Neural crest cell (in vitro differentiated cells): ENCODE measurements at regions not wholly inside any gene's neighbourhood (a gene's known extent, or its start where the extent isn't known, plus 50 kb on each side); places are given as distances from the start of the nearest gene placed in this dataset.

Experiments used
- DNase-seq: peaks from one replicate; pipeline ENCODE4 v3.0.0; 2021; ENCODE audit warnings: low read depth, mixed read lengths, low spot score
- H3K27ac Mint-ChIP-seq: one replicate; pipeline ENCODE4 v1.8.0; 2021; ENCODE audit warnings: mild to moderate bottlenecking, mixed read lengths; ENCODE audit not compliant: unreplicated experiment
- H3K27me3 Mint-ChIP-seq: 2 replicates; pipeline ENCODE4 v1.8.0; 2021; ENCODE audit warnings: low read depth, mild to moderate bottlenecking, mixed read lengths
- H3K36me3 Mint-ChIP-seq: 2 replicates; pipeline ENCODE4 v1.8.0; 2021; ENCODE audit warnings: low read depth, mild to moderate bottlenecking, mixed read lengths
- H3K4me1 Mint-ChIP-seq: 2 replicates; pipeline ENCODE4 v1.8.0; 2021; ENCODE audit warnings: mixed read lengths
- H3K4me3 Mint-ChIP-seq: one replicate; pipeline ENCODE4 v1.8.0; 2021; ENCODE audit warnings: mild to moderate bottlenecking, mixed read lengths
- H3K9me3 Mint-ChIP-seq: 2 replicates; pipeline ENCODE4 v1.8.0; 2021; ENCODE audit warnings: mixed read lengths
- TF ChIP-seq, protein P1 (sequence below): fragments of 200-600 bp; sonication (generic); conservative IDR thresholded peaks from 2 replicates; pipeline ENCODE4 v1.5.0; 2021; ENCODE audit warnings: antibody characterized with exemption, mild to moderate bottlenecking

DNA sequence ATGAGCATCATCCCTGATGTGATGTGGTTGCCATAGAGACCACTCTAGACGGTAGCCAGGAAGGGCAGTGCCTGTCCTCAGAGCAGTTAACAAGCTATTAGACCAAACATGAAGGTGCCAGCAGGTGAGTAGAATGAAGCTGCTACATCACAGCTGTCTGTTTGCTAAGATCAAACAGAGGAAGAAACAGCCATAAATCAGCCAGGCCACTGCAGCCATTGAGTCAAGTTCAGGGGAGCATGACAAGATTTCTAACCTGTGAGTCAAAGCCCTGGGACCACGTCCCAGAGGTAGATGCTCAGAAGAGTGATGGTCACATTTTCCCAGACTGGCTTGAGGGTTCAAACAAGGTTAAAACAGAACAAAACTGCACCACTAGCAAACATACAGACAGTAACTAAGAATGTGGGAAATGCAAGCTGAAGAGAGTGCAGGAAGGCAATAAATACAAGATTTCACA lies 450.6 kb upstream of the DAB1 start:
- Mint-ChIP-seq H3K27ac (no peak overlapping the region), H3K4me3 (no peak overlapping the region), H3K36me3 (no peaks in the 10 kb centered on the region), H3K9me3 (no peaks in the 10 kb centered on the region), H3K27me3 (no peaks in the 10 kb centered on the region), H3K4me1 (no peaks in the 10 kb centered on the region)
- TF ChIP-seq, protein P1, sequence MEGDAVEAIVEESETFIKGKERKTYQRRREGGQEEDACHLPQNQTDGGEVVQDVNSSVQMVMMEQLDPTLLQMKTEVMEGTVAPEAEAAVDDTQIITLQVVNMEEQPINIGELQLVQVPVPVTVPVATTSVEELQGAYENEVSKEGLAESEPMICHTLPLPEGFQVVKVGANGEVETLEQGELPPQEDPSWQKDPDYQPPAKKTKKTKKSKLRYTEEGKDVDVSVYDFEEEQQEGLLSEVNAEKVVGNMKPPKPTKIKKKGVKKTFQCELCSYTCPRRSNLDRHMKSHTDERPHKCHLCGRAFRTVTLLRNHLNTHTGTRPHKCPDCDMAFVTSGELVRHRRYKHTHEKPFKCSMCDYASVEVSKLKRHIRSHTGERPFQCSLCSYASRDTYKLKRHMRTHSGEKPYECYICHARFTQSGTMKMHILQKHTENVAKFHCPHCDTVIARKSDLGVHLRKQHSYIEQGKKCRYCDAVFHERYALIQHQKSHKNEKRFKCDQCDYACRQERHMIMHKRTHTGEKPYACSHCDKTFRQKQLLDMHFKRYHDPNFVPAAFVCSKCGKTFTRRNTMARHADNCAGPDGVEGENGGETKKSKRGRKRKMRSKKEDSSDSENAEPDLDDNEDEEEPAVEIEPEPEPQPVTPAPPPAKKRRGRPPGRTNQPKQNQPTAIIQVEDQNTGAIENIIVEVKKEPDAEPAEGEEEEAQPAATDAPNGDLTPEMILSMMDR, result no peak
- DNase-seq, result no peak

DNA sequence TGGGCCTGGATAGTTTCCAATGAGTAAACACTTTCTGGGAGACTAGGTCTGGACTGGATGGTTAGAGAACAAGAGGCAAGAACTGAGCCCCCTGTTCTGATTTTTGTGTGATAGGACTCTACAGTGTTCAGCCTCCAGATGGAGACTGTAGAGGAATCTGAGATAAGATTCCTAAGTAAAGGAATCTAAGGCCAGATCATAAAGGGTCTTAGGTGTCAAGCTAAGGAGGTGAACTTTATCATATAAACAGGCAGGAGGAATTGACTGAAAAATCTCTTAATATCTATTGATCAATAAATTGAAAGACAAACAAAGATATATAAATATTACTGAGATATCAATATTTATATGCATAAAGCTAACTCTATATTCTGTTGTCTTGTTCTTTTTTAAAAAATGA lies 449.1 kb upstream of the DAB1 start:
- Mint-ChIP-seq H3K27ac (no peak overlapping the region), H3K27me3 (no peaks in the 10 kb centered on the region), H3K4me1 (no peaks in the 10 kb centered on the region), H3K9me3 (no peaks in the 10 kb centered on the region), H3K4me3 (no peak overlapping the region), H3K36me3 (no peaks in the 10 kb centered on the region)
- TF ChIP-seq, protein P1, result no peak
- DNase-seq, result no peak

DNA sequence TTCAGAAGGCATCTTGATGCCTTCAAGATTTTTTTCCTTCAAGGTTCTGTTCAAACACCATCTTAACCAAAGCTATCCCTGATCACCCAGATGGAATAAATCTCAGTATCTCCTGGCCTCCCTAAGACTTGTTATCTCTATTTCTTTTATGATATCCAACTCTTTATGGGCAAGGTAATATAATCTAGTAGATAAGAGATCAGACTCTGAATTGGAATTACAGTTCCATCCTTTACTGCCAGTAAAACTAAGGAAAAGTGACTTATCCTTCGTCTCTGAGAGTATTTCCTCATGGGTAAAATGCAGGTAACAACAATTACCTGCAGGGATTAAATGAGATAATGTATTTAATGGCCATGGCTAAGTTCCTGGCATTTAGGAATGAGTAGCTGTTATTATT lies 445.0 kb upstream of the DAB1 start:
- Mint-ChIP-seq H3K36me3 (no peaks in the 10 kb centered on the region), H3K27me3 (no peaks in the 10 kb centered on the region), H3K9me3 (no peaks in the 10 kb centered on the region), H3K4me1 (no peaks in the 10 kb centered on the region), H3K27ac (no peak overlapping the region), H3K4me3 (no peak overlapping the region)
- no peak for DNase-seq
- TF ChIP-seq, protein P1, result no peak

DNA sequence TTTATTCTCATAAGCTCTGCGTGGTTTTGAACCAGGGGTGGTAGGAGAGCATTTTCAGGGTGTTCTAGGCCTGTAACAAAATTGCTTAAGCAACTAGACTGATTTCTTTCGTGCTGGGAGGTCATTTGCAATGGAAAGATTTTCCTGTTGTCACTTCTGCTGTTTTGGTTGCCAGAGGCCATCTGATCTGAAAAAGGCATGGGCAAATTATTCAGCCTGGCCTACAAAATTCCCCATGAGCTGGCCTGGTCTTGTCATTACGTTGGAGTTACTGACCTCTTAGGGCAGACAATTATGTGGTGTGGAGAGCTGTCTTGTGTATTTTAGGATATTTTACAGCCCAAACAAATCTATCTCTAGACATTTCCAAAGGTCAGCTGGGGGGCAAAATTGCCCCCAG lies 444.4 kb upstream of the DAB1 start:
- H3K4me1 Mint-ChIP-seq, result no peaks in the 10 kb centered on the region
- H3K36me3 Mint-ChIP-seq, result no peaks in the 10 kb centered on the region
- DNase-seq, result no peak
- no peak overlapping the region for H3K4me3 Mint-ChIP-seq
- no peak overlapping the region for H3K27ac Mint-ChIP-seq
- TF ChIP-seq, protein P1, result no peak
- no peaks in the 10 kb centered on the region for H3K9me3 Mint-ChIP-seq
- no peaks in the 10 kb centered on the region for H3K27me3 Mint-ChIP-seq

DNA sequence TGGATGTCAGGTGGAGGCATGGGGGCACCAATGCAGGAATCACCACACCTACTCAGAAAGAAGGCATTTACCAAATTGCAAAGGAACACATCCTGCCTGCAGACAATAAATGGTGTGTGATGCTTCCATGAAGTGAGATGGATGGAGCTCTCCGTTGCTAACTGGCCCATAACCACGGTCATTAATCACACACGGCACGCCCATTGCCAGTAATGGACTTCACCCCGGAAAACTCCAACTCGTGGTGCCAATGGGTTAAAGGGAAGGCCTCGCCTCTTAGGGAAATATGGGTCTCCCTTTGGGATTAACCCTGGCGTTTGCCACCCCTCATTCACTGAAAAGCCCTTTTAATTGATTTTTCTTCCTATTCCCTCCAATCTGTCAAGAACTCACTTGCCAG lies 443.1 kb upstream of the DAB1 start:
- H3K4me3 Mint-ChIP-seq, result no peak overlapping the region
- DNase-seq, result no peak
- no peaks in the 10 kb centered on the region for H3K4me1 Mint-ChIP-seq
- TF ChIP-seq, protein P1, result no peak
- H3K27ac Mint-ChIP-seq, result no peak overlapping the region
- H3K9me3 Mint-ChIP-seq, result no peaks in the 10 kb centered on the region
- H3K36me3 Mint-ChIP-seq, result no peaks in the 10 kb centered on the region
- no peaks in the 10 kb centered on the region for H3K27me3 Mint-ChIP-seq

DNA sequence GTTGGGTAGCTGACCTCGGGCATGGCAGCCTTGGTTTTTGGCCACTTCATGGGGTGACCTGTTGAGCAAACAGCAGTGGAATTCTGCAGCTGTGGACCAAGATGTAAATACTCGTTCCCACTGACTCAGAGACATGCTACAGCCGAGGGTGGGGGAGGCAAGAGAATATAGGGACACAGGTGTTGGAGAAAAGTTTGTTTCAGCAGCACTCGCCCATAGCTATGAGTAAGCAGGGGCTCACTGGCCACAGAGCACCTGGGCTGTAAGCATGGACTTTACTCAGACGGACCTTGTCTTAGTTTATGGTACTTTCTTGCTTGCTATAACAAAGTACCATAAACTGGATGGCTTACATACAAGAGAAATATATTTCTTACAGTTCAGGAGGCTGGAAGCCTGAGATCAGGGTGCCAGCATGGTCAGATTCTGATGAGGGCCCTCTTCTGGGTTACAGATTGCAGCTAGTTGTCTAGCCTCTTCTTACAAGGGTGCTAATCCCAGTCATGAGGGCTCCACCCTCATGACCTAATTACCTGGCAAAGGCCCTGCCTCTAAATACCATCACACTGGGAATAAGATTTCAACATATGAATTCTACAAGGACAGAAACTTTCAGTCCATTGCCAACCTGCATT lies 437.2 kb upstream of the DAB1 start:
- DNase-seq, result no peak
- TF ChIP-seq, protein P1, result no peak
- H3K4me3 Mint-ChIP-seq, result no peak overlapping the region

More for the DNA sequence above, 437.2 kb upstream of the DAB1 start:
- H3K9me3 Mint-ChIP-seq, result no peaks in the 10 kb centered on the region
- no peak overlapping the region for H3K27ac Mint-ChIP-seq
- H3K27me3 Mint-ChIP-seq, result no peaks in the 10 kb centered on the region
- no peaks in the 10 kb centered on the region for H3K36me3 Mint-ChIP-seq
- H3K4me1 Mint-ChIP-seq, result peaks cover 11% of the 10 kb centered on the region
